HG02642 (cell line): ENCODE measurements at regions not wholly inside any gene's neighbourhood (a gene's known extent, or its start where the extent isn't known, plus 50 kb on each side); places are given as distances from the start of the nearest gene placed in this dataset.

Source experiments
- ATAC-seq: cut with Tn5 transposase; IDR thresholded peaks from one replicate; pipeline ENCODE4 v1.9.1; 2021; ENCODE audit warnings: mild to moderate bottlenecking; ENCODE audit not compliant: unreplicated experiment, poor library complexity

GRCh38 chr15:92294759-92295158 lies 98.9 kb upstream of the ST8SIA2 start:
- ATAC-seq: no peak

GRCh38 chr15:92304223-92304975 lies 89.3 kb upstream of the ST8SIA2 start:
- ATAC-seq: no peak

GRCh38 chr15:92305343-92305742 lies 88.3 kb upstream of the ST8SIA2 start:
- ATAC-seq: no peak

- no peak for ATAC-seq
These were observed 87.0 kb upstream of the ST8SIA2 start for GRCh38 chr15:92306663-92307062.

- ATAC-seq: no peak
These were observed 78.5 kb upstream of the ST8SIA2 start for GRCh38 chr15:92315144-92315543.

- no peak for ATAC-seq
These were observed 78.0 kb upstream of the ST8SIA2 start for GRCh38 chr15:92315595-92316211.

- no peak for ATAC-seq
These were observed 76.9 kb upstream of the ST8SIA2 start for GRCh38 chr15:92316586-92317295.

GRCh38 chr15:92320012-92320699 lies 73.5 kb upstream of the ST8SIA2 start:
- no peak for ATAC-seq

GRCh38 chr15:92322566-92323355 lies 70.9 kb upstream of the ST8SIA2 start:
- ATAC-seq: no peak

GRCh38 chr15:92323525-92323924 lies 70.2 kb upstream of the ST8SIA2 start:
- no peak for ATAC-seq

GRCh38 chr15:92324101-92324963 lies 69.3 kb upstream of the ST8SIA2 start:
- no peak for ATAC-seq

GRCh38 chr15:92326236-92326635 lies 67.4 kb upstream of the ST8SIA2 start:
- ATAC-seq: no peak

- ATAC-seq: no peak
These were observed 66.6 kb upstream of the ST8SIA2 start for GRCh38 chr15:92327033-92327432.

GRCh38 chr15:92328207-92328606 lies 65.5 kb upstream of the ST8SIA2 start:
- ATAC-seq: no peak

- ATAC-seq: no peak
These were observed 61.4 kb upstream of the ST8SIA2 start for GRCh38 chr15:92332125-92332899.

- ATAC-seq: no peak
These were observed 60.0 kb upstream of the ST8SIA2 start for GRCh38 chr15:92333709-92334108.

- no peak for ATAC-seq
These were observed 57.2 kb upstream of the ST8SIA2 start for GRCh38 chr15:92336419-92336987.

GRCh38 chr15:92339361-92339760 lies 54.3 kb upstream of the ST8SIA2 start:
- no peak for ATAC-seq
